Activated CD4-positive, CD25-positive, alpha-beta regulatory T cell treated with anti-CD3 and anti-CD28 coated beads, Interleukin-2, amount 50 U/mL, for 24 hours (primary cell): ENCODE measurements at regions not wholly inside any gene's neighbourhood (a gene's known extent, or its start where the extent isn't known, plus 50 kb on each side); places are given as distances from the start of the nearest gene placed in this dataset.

Experiments
- ATAC-seq, 2 donors: fragments of 150-1000 bp; cut with Tn5 transposase; one replicate each; pipeline ENCODE4 v1.10.0; 2021; ENCODE audit warnings: mild to moderate bottlenecking in 1 of 2, moderate library complexity in 1 of 2

DNA sequence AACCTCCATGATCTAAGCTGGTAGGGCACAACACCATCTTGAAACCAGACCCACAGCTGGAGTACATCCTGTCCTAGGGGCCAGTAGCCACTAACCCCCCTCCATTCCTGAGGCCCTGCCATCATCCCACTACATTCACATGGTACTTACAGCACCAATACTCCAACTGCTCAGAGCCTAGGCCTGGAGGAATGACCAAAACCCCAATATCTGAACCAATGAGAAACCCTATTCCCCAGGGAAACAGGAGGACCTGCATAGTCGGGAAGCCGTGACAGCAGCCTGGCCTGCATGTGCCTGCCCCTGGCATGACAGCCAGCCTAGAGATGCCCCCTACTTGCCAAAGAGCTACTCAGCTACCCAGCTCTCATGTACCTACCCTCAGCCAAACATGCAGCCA is 65.4 kb upstream of the DMRT1 start:
- ATAC-seq: no peak

DNA sequence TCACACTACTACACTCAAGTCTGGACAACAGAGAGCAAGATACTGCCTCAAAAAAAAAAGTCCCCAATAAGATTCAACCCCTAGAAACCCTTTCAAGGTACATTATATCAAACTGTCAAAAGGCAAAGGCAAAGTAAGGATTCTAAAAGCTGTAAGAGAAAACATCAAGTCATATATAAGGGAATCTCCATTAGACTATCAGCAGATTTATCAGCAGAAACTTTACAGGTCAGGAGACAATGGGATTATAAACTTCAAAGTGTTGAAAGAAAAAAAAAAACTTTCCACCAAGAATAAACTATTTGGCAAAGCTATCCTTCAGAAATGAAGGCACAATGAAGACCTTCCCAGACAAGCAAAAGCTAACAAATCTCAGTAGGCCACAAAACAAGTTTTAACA is 63.5 kb upstream of the DMRT1 start:
- ATAC-seq: no peak

DNA sequence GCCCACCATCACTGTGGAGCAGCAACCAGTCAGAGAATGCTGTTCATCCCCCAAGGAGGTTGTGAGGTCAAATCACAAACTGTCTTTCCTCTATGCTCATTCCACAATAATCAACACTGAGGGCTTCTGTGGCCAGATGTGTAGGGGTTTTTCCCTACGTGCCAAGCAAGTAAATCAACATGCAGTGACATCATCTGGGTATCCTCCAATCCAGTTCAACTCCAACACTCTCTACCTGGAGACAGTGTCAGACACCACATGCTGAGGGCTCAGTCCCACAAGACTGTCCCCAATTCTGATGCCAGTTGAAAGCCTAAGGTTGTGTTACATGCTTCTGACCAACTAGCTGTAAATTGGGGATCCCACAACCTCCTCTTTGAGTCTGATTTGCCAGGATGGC is 57.3 kb upstream of the DMRT1 start:
- ATAC-seq: no peak

DNA sequence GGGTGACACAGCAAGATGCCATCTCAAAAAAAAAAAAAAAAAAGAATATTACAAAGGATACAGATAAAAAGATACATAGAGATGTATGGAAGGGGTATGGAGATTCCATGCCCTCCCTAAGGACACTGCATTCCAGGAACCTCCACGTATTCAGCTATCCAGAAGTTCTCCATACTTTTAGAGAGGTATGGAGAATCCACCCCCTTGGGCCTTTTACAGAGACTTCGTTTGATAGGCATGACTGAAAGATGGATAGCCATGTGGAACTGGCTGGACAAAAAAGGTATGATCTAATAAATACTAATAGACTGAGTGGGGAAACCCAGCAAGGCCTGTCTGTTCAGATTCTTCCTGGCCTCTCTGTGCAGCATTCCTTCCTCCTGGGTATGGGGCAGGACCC is 56.6 kb upstream of the DMRT1 start:
- no peak for ATAC-seq

DNA sequence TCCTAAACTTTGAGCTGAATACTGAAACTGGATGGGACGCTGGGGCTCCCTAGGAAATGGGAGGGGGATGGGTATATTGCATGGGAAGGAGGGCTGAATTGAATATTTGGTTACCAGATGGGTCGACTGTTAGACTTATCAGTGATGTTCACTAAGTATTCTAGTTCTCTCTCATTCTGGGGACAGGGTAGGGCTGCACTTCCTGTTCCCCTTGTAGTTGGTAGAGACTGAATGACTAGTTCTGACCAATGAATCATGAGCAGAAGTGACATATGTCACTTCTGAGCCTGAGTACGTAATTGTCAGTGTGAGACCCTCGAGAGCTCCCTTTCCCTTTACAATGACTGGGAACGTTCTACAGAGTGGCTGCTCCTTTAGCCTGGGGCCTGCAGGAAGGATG is 55.5 kb upstream of the DMRT1 start:
- peak in 1 of 2 donors; percentile 35 for ATAC-seq

DNA sequence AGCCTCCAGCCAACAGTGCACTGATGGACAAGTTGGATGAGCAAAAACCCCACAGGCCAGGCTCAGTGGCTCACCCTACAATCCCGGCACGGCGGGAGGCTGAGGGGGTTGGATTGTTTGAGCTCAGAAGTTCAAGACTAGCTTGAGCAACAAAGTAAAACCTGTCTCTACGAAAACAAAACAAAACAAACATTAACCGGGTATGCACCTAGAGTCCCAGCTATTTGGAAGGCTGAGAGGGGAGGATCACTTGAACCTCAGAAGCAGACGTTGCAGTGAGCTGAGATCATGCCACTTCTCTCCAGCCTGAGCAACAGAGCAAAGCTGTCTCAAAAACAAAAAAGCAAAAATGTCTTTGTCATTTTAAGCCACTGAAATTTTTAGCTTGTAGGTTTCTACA is 55.1 kb upstream of the DMRT1 start:
- ATAC-seq: no peak

DNA sequence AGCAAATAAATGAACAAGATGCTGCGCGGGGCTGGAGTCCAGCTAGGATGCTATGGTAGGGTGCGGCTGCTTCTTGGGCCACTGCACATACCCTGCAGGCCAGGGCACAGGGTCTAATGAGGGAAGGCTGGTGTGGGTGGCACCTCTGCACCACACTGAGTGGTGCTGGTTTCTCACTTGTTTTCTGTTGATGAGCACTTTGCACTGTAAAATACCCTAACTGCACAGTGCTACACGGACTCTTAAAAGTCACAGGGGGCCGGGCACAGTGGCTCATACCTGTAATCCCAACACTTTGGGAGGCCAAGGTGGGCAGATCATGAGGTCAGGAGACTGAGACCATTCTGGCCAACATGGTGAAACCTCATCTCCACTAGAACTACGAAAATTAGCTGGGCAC is 52.7 kb upstream of the DMRT1 start:
- ATAC-seq: no peak
